Nephron (organoid): ENCODE measurements at regions not wholly inside any gene's neighbourhood (a gene's known extent, or its start where the extent isn't known, plus 50 kb on each side); places are given as distances from the start of the nearest gene placed in this dataset.

ENCODE experiments used
- H3K27ac Mint-ChIP-seq, 3 experiments: 2 replicates each; pipeline ENCODE4 v1.8.0; 2020; ENCODE audit warnings: mixed read lengths in 3 of 3, mild to moderate bottlenecking in 2 of 3, moderate library complexity in 1 of 3
- H3K27me3 Mint-ChIP-seq: 2 replicates; pipeline ENCODE4 v1.8.0; 2021; ENCODE audit warnings: low read depth, mild to moderate bottlenecking, moderate library complexity, mixed read lengths
- H3K36me3 Mint-ChIP-seq: 2 replicates; pipeline ENCODE4 v1.8.0; 2020; ENCODE audit warnings: low read depth, mixed read lengths
- H3K4me1 Mint-ChIP-seq: 2 replicates; pipeline ENCODE4 v1.8.0; 2020; ENCODE audit warnings: mixed read lengths
- H3K4me3 Mint-ChIP-seq, 3 experiments: 2 replicates each; pipeline ENCODE4 v1.8.0; 2020; ENCODE audit warnings: mild to moderate bottlenecking in 3 of 3, mixed read lengths in 3 of 3, moderate library complexity in 2 of 3
- H3K9me3 Mint-ChIP-seq: 2 replicates; pipeline ENCODE4 v1.8.0; 2020; ENCODE audit warnings: mixed read lengths
- CTCF ChIP-seq, 3 experiments: fragments of 200-600 bp; sonication (generic); IDR thresholded peaks; one replicate each; pipeline ENCODE4 v1.5.0; 2021; ENCODE audit warnings: antibody characterized with exemption in 3 of 3; ENCODE audit not compliant: unreplicated experiment in 3 of 3

- TF ChIP-seq CTCF (IDR thresholded peaks at IDR 0.05; ENCODE audit: unreplicated experiment in 3 of 3), result no peak
- no peak overlapping the region for H3K4me3 Mint-ChIP-seq
- peaks cover 2% of the 10 kb centered on the region for H3K4me1 Mint-ChIP-seq
- no peaks in the 10 kb centered on the region for H3K9me3 Mint-ChIP-seq
- H3K36me3 Mint-ChIP-seq, result no peaks in the 10 kb centered on the region
- no peak overlapping the region for H3K27ac Mint-ChIP-seq
- peaks cover 4% of the 10 kb centered on the region for H3K27me3 Mint-ChIP-seq
Observed at GRCh38 chr13:27713767-27714166, 78.5 kb upstream of the GSX1 start.

GRCh38 chr13:27721681-27722080 is 70.6 kb upstream of the GSX1 start:
- H3K36me3 Mint-ChIP-seq, result no peaks in the 10 kb centered on the region
- H3K4me3 Mint-ChIP-seq, result no peak overlapping the region
- TF ChIP-seq CTCF (IDR thresholded peaks at IDR 0.05; ENCODE audit: unreplicated experiment in 3 of 3), result no peak
- no peaks in the 10 kb centered on the region for H3K9me3 Mint-ChIP-seq
- peaks cover 14% of the 10 kb centered on the region for H3K27me3 Mint-ChIP-seq
- no peak overlapping the region for H3K27ac Mint-ChIP-seq
- peaks cover 8% of the 10 kb centered on the region for H3K4me1 Mint-ChIP-seq

GRCh38 chr13:27728271-27728670 is 64.0 kb upstream of the GSX1 start:
- Mint-ChIP-seq H3K4me3 (no peak overlapping the region), H3K27ac (no peak overlapping the region), H3K4me1 (no peaks in the 10 kb centered on the region), H3K36me3 (no peaks in the 10 kb centered on the region), H3K27me3 (peaks cover 26% of the 10 kb centered on the region), H3K9me3 (peaks cover 2% of the 10 kb centered on the region)
- no peak for TF ChIP-seq CTCF (IDR thresholded peaks at IDR 0.05; ENCODE audit: unreplicated experiment in 3 of 3)

- no peaks in the 10 kb centered on the region for H3K4me1 Mint-ChIP-seq
- no peaks in the 10 kb centered on the region for H3K36me3 Mint-ChIP-seq
- peaks cover 4% of the 10 kb centered on the region for H3K9me3 Mint-ChIP-seq
- H3K27ac Mint-ChIP-seq, result no peak overlapping the region
- H3K4me3 Mint-ChIP-seq, result no peak overlapping the region
- no peak for TF ChIP-seq CTCF (IDR thresholded peaks at IDR 0.05; ENCODE audit: unreplicated experiment in 3 of 3)
- peaks cover 19% of the 10 kb centered on the region for H3K27me3 Mint-ChIP-seq
Observed at GRCh38 chr13:27730191-27730590, 62.1 kb upstream of the GSX1 start.
